Epidermal melanocyte (primary cell): ENCODE measurements at regions not wholly inside any gene's neighbourhood (a gene's known extent, or its start where the extent isn't known, plus 50 kb on each side); places are given as distances from the start of the nearest gene placed in this dataset.

Experiments
- DNase-seq: peaks from one replicate; pipeline ENCODE4 v3.0.0; 2011; ENCODE audit warnings: low spot score; ENCODE audit not compliant: insufficient read length

DNA sequence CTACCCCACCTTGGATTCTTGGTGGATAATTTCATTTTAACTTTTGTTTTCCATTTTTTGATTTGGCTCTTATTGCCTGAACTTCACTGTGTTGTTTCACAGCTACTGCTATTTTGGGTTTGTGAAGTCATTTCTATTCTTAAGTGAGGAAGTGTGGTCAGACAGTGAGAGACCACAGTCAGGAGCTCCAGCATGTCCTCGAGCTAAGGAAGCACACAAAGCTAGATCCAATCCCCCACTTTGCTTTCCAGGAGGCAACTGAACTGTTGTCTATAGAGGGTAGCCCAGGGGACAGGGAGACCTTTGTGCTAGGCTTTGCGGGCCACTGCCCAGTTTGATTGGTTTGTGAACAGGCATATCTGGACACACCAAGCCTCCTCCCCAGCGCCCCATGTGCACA is 251.8 kb upstream of the KIRREL3 start:
- DNase-seq, result peak; percentile 18

DNA sequence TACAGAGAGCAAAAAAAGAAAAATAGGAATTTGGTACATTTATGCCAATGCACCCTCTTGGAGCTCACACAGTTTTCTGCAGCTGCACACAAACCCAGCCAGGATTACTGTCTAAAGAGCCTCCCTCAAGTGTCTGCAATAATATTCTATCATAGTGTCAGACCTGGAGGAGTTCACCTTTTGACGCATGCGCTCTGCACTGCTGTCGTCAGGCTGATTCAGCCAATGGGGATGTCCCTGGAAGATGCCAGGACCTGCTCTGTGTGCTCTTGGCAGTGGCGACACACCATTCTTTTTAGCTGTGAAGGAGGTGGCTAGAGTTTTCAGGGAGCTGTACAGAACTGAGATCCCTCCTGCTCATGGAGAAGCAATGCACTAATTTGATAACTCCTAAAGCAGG is 249.0 kb upstream of the KIRREL3 start:
- no peak for DNase-seq

GRCh38 chr11:127248476-127248875 is 247.9 kb upstream of the KIRREL3 start:
- no peak for DNase-seq

GRCh38 chr11:127247261-127247851 is 246.8 kb upstream of the KIRREL3 start:
- DNase-seq, result no peak

DNA sequence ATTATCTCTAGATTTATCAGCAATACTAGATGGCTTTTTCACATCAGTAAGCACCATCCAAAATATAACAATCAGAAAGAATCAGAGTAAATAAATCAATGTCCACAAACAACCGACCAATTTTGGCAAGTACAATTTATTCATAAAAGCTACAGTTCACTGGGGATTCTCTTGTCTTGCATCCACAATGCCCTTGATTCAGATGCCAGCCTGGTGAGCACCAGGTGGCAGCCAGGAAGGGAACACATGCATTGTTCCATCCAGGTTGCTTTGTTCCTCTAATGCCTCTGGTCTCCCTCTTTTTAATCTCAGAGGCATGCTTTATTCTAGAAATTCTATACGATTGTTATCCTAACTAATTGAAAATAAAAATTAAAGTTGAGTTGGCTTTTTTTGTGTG is 242.1 kb upstream of the KIRREL3 start:
- DNase-seq, result no peak

- DNase-seq, result no peak
Measured at GRCh38 chr11:127238321-127238720, 237.8 kb upstream of the KIRREL3 start.

- no peak for DNase-seq
Measured at GRCh38 chr11:127236776-127237175, 236.2 kb upstream of the KIRREL3 start.

DNA sequence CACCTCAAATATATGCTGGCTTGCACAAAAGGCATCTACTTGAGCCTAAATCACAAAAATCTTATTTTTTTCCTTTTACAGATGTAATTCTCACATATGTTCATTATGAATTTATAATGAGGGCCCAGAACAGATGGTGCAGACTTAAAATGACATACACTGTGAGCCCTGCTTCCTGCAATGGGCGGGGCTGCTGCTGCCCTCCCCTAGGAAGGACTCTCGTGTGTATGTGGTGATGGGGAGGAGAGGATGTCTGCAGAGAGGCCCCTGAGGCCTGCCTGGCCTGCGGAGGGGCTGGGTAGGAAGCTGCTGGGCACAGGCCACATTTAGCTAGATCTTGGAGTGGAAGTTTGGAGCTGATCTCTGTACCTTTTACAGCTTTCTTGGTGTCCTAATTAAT is 233.4 kb upstream of the KIRREL3 start:
- DNase-seq, result no peak

GRCh38 chr11:127230392-127230791 is 229.8 kb upstream of the KIRREL3 start:
- no peak for DNase-seq

DNA sequence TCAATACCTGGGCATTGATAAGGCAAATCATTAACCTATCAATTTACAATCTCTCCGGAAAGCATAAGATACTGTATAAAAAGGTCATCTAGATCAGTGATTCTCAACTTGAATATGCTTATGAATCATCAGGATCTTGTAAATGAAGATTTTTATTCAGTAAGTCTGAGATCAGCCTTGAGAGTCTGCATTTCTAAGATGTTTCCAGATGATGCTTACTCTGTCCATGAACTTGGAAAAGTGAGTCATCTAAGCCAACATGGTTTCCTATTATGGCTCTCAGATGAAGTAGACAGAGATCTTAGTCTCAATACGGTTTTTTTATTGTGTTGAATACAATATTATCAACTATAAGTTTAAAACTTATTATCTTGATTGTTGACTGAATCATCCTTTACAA is 226.4 kb upstream of the KIRREL3 start:
- DNase-seq, result no peak

DNA sequence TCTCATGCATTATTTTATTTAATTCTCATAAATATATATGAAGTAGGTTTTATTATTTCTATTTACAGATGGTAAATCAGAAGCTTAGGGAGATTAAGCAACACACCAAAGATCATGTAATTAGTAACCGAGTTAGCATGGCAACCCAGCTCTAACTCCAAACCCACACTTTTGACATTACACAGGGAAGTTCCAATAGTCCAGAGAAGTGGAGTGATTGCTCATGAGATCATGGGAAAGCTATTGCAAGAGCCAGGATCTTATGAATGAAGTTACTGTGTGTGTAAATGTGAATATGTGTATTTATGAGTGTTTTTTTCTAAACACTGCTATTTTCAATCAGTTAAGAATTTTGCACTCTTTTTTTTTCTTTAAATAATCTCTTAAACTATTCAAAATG is 225.8 kb upstream of the KIRREL3 start:
- no peak for DNase-seq

DNA sequence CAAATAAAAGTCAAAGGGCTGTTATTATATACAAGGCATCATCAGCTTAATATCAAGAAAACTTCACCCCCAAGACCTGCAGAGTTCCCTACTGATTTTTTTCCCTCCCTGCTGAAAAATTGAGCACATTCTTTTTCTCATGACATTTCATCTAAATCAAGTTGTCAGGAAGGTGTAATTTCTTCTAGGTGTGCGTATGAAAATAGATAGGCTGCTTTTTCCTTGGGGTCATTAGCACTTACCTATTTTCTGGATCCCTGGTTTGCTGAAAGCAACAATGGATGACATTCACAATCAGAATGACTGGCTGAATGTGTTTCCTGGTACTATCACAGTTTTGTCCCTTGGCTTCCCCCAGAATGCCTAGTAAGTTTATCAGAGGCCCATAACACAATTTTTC is 225.0 kb upstream of the KIRREL3 start:
- DNase-seq, result no peak

DNA sequence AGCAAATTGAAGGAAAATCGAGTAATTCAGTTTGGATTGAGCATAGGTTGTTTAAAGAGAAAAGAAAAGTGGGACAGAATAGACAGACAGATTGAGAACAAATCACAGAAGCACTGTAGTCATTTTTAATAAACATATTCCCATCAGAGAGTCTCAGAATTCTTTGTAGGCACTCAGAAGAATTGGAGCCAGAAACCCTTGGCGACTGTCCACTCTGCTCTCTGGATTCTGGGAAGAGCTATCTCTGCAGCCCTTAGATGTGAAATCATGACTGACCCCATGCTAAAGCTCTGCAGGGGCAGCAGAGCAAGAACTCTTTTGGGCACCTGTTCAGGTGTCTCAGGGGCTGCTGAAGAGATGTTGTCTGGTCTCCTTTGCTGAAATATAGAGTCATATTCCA is 223.7 kb upstream of the KIRREL3 start:
- DNase-seq, result no peak

GRCh38 chr11:127223633-127224032 is 223.1 kb upstream of the KIRREL3 start:
- DNase-seq, result no peak

DNA sequence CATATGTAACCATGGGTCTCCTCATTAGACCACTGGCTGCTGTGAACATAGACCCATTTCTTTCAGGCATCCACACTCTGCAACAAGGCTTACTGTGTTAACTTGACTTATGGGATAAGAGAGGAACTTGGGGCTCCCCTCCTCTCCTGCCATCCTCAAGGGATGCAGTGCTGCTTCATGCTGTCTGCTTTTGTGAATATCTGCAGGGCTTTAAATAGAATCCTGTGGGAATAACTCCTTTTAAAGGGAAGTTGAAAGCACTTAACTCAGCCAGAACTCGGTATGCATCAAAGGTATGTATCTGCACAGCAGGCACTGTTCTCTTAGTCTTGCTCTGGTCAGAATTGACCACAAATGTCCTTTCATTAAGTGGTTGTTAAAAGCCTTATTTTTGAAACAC is 222.5 kb upstream of the KIRREL3 start:
- no peak for DNase-seq

- no peak for DNase-seq
Measured at GRCh38 chr11:127219704-127220103, 219.1 kb upstream of the KIRREL3 start.

DNA sequence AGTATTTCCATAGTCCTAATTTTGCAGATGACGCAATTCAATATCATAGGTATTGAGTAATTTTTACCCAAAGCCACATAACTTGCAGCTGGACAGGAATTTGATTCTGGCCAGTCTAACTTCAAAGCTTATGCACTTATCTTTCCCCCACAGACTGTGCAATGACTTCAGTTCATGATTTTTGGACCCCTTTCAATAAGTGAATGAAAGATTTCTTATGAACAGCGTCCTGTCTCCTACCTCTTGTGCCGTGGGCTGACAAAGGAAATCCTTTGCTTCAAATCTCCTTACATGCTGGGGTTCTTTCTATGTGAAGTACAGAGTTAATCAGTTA is 217.7 kb upstream of the KIRREL3 start:
- no peak for DNase-seq

DNA sequence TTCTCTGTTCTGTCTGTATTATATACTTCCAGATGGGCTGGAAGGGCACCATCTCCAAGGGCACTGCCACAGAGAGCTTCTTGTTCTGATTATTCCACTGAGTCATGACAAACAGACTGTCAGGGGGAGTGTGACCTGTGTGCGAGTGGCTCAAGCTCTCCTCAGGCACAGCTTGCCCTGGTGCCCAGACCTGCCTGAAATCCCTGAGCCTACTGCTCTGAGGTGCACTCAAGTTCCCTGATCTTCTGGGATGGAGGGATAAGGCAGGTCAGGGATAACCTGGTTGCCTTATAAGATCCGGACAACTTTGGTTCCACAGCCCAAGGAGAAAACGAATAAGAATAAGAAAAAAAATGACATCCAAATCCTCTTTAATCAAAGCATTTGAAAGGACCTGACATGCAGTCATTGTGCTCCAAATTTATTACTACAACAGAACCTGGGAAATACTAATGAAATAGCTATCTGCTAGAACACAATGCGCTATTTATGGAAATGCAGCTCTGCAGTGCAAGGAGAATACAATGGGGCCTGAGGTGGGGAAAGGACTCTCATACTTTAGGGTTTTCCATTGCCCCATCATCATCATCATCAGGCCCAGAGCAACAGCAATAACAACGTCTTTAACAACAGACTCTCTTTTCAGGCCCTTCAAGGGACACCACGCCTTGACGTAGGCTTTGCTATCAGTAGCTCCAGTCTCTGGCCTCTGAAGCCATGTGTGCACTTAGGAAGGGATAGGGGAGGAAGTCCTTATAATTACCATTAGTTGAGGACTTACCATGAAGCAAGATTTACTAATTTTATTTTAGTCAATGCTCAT is 217.1 kb upstream of the KIRREL3 start:
- DNase-seq, result no peak

DNA sequence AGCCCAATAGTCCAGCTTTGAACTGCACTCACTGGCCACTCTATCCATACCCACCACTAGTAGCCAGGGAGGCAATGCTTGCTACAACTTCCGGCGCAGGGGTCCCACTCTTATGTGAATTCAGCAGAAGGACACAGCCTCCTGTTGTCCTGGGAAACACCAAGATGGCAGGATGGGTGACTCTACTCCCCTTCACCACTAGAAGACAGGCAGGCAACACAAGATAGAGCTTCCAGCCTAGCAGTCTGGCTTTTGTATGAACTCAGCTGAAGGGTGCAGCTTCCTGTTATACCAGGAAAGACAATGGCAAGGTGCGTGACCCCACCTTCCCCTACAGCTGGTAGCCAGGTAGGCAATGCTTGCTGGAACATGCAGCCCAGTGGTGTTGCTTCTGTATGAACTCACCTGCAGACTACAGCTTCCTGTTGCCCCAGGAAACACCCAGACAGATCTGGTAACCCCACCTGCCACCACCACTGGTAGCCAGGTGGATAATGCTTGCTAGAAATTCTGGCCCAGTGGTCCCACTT is 205.2 kb upstream of the KIRREL3 start:
- DNase-seq, result no peak

GRCh38 chr11:127203490-127203889 is 202.9 kb upstream of the KIRREL3 start:
- DNase-seq, result no peak

GRCh38 chr11:127202105-127202504 is 201.5 kb upstream of the KIRREL3 start:
- no peak for DNase-seq

DNA sequence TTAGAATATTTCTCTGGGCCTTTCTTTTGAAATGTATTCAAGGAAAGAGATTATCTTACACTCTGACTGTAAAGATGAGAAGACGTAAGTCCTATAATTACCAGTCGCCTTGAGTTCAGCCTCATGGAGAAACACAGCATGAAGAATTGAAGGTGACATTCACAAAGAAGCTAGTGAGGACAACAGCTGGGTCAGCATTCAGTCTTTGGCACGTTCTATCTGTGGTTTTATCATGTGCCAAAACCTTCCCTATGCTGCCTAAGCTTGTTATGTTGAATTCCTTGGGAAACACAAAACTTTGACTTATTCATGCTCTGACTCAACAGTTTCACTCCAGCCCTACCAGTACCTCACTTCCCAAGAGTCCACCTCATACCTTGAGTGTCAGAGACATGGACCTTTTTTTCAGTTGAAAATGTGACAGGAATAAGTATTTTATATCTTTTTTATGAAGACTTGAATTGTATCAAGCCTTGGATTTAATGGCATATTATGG is 198.8 kb upstream of the KIRREL3 start:
- no peak for DNase-seq
